Liver (tissue), 8 donors: ENCODE measurements at regions not wholly inside any gene's neighbourhood (a gene's known extent, or its start where the extent isn't known, plus 50 kb on each side); places are given as distances from the start of the nearest gene placed in this dataset.

ENCODE experiments used
- DNase-seq: peaks from one replicate; pipeline ENCODE4 v3.0.0-alpha.2; 2017; ENCODE audit warnings: low spot score
- H3K27ac ChIP-seq, 2 donors: one replicate each; pipeline ENCODE4 v1.7.0; 2013; ENCODE audit warnings: inconsistent platforms in 2 of 2, low read length in 2 of 2, control low read depth in 1 of 2, low read depth in 1 of 2, mild to moderate bottlenecking in 1 of 2
- H3K27me3 ChIP-seq, 4 donors: one replicate each; pipeline versions ENCODE4 v1.6.1 to v1.7.0; 2013; ENCODE audit warnings: low read length in 3 of 4, inconsistent platforms in 1 of 4, mild to moderate bottlenecking in 1 of 4, moderate library complexity in 1 of 4; ENCODE audit not compliant: control insufficient read depth in 4 of 4, insufficient read depth in 4 of 4
- H3K36me3 ChIP-seq, 4 donors: one replicate each; pipeline versions ENCODE4 v1.6.1 to v1.7.0; 2013; ENCODE audit warnings: low read length in 3 of 4, mild to moderate bottlenecking in 3 of 4, low read depth in 1 of 4, moderate library complexity in 1 of 4; ENCODE audit not compliant: control insufficient read depth in 4 of 4, insufficient read depth in 3 of 4
- H3K4me1 ChIP-seq, 4 donors: one replicate each; pipeline versions ENCODE4 v1.6.1 to v1.7.0; 2013; ENCODE audit warnings: low read length in 3 of 4, mild to moderate bottlenecking in 3 of 4, moderate library complexity in 1 of 4; ENCODE audit not compliant: control insufficient read depth in 4 of 4, insufficient read depth in 4 of 4
- H3K4me3 ChIP-seq, 3 donors: one replicate each; pipeline versions ENCODE4 v1.6.1 to v1.7.0; 2013; ENCODE audit warnings: low read length in 3 of 3, control low read depth in 1 of 3, low read depth in 1 of 3, mild to moderate bottlenecking in 1 of 3
- H3K9ac ChIP-seq, 2 donors: one replicate each; pipeline ENCODE4 v1.7.0; 2013; ENCODE audit warnings: low read length in 2 of 2, mild to moderate bottlenecking in 2 of 2, moderate library complexity in 2 of 2, control low read depth in 1 of 2, low read depth in 1 of 2
- H3K9me3 ChIP-seq, 4 donors: one replicate each; pipeline versions ENCODE4 v1.6.1 to v1.7.0; 2013; ENCODE audit warnings: low read length in 3 of 4; ENCODE audit not compliant: control insufficient read depth in 4 of 4
- EGR1 ChIP-seq, 2 donors: IDR thresholded peaks; 2 replicates each; pipeline ENCODE4 v1.6.1; 2016 to 2018; ENCODE audit warnings: antibody characterized with exemption in 2 of 2, low read depth in 2 of 2
- FOXA1 ChIP-seq: IDR thresholded peaks from 2 replicates; pipeline ENCODE4 v1.6.1; 2016; ENCODE audit warnings: antibody characterized with exemption
- FOXA2 ChIP-seq: IDR thresholded peaks from 2 replicates; pipeline ENCODE4 v1.6.1; 2016; ENCODE audit warnings: antibody characterized with exemption
- HNF4G ChIP-seq: IDR thresholded peaks from 2 replicates; pipeline ENCODE4 v1.6.1; 2016; ENCODE audit warnings: antibody characterized with exemption
- JUND ChIP-seq, 2 donors: IDR thresholded peaks; 2 replicates each; pipeline ENCODE4 v1.6.1; 2016; ENCODE audit warnings: antibody characterized with exemption in 2 of 2
- NR2F2 ChIP-seq: IDR thresholded peaks from 2 replicates; pipeline ENCODE4 v1.6.1; 2016; ENCODE audit warnings: antibody characterized with exemption
- SP1 ChIP-seq: IDR thresholded peaks from 2 replicates; pipeline ENCODE4 v1.6.1; 2018; ENCODE audit warnings: antibody characterized with exemption, mild to moderate bottlenecking
- YY1 ChIP-seq: IDR thresholded peaks from 2 replicates; pipeline ENCODE4 v1.6.1; 2016; ENCODE audit warnings: antibody characterized with exemption, mild to moderate bottlenecking
- WGBS: extraction: QIAGEN DNeasy Blood & Tissue Kit; methylation state at CpG from one replicate; pipeline ENCODE4 v1.1.7; 2013; 5-methylcytosine and 5-hydroxymethylcytosine counted together
- TF ChIP-seq, protein P1 (sequence below): IDR thresholded peaks from 2 replicates; pipeline ENCODE4 v1.6.1; 2016; ENCODE audit warnings: antibody characterized with exemption
- TF ChIP-seq, protein P2 (sequence below): IDR thresholded peaks from 2 replicates; pipeline ENCODE4 v1.6.1; 2016; ENCODE audit warnings: antibody characterized with exemption
- TF ChIP-seq, protein P3 (sequence below): IDR thresholded peaks from 2 replicates; pipeline ENCODE4 v1.6.1; 2016; ENCODE audit warnings: antibody characterized with exemption, mild to moderate bottlenecking
- TF ChIP-seq, protein P4 (sequence below): IDR thresholded peaks from 2 replicates; pipeline ENCODE4 v1.6.1; 2016; ENCODE audit warnings: antibody characterized with exemption
- TF ChIP-seq, protein P5 (sequence below): fragments of 150-350 bp; IDR thresholded peaks from 2 replicates; pipeline ENCODE4 v1.5.1; 2017; ENCODE audit warnings: improper control_type of control experiment, low read depth, low read length; ENCODE audit not compliant: missing input control
- donor health status: healthy.
- donor health status: healthy.
- donor health status: healthy.
- donor health status: healthy.
- donor health status: healthy.

DNA sequence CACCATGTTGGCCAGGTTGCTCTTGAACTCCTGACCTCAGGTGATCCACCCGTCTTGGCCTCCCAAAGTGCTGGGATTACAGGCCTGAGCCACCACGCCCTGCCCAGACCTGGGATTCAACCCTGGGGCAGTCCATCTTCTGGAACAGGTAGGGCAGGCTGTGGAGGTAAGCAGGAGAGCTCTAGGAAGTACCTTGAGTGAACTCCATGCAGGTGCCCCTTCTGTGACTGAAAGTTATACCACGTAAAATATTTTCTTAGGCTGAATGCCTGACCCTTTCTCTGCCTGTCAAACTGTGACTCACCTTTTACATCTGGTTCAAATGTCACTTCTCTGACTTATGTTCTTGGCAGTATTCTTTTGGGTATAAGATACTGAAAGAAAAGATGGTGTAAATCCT lies 86.7 kb upstream of the ELAC2 start:
- WGBS: 83% methylated on average over 3 of the region's 3 CpGs
- TF ChIP-seq FOXA2: no peak
- Histone ChIP-seq H3K27ac (no peak overlapping the region), H3K9me3 (no peaks in the 10 kb centered on the region), H3K4me1 (no peaks in the 10 kb centered on the region), H3K36me3 (no peaks in the 10 kb centered on the region), H3K27me3 (peaks cover 0 to 4% (median 0%) of the 10 kb centered on the region in 4 donors), H3K4me3 (no peak overlapping the region), H3K9ac (no peak overlapping the region)
- DNase-seq: no peak

DNA sequence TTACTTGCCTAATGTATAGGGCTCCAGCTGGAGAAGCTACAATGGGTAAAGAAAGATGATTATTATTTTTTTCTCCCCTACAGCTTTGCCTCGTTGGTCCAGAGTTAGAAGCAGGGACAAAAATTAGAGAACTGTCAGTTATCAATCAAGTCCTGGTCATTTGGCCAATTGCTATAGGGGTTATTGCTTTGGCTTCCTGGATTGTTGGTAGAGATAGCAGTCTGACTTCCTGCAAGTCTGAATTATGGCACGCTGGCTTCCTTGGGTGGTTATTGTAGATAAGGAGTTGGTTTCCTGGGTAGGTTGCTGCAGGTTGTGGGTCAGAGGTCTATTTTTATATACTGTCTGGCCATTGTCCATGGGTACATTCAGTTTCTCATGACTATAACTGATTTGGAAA lies 84.7 kb upstream of the ELAC2 start:
- Histone ChIP-seq H3K9me3 (no peaks in the 10 kb centered on the region), H3K27ac (no peak overlapping the region), H3K27me3 (peaks cover 0 to 4% (median 0%) of the 10 kb centered on the region in 4 donors), H3K4me1 (no peaks in the 10 kb centered on the region), H3K4me3 (no peak overlapping the region), H3K9ac (no peak overlapping the region), H3K36me3 (no peaks in the 10 kb centered on the region)
- TF ChIP-seq, protein P1, sequence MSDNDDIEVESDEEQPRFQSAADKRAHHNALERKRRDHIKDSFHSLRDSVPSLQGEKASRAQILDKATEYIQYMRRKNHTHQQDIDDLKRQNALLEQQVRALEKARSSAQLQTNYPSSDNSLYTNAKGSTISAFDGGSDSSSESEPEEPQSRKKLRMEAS: no peak
- no peak for TF ChIP-seq NR2F2
- 48% methylated on average over 2 of the region's 2 CpGs for WGBS
- DNase-seq: no peak

DNA sequence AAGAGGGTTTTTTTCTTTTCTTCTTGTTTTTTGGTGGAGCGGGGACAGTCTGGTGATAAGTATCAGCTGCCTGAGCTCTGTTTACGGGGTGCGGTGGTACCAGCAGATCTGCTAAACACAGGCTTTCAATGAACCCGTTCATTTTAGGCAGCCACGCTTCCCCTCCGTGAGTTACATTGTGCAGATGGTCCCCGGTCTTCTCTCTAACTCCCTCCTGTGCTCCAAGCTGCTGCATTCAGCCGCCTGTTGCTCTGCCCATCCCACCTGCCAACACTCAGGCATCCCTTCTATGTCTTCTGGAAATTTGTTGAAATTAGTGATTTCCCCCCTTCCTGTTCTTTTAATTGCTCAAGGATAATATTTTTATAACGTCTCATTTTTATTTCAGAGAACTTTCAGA lies 82.1 kb upstream of the ELAC2 start:
- WGBS: 81% methylated on average over 9 of the region's 9 CpGs
- Histone ChIP-seq H3K36me3 (no peaks in the 10 kb centered on the region), H3K27ac (no peak overlapping the region), H3K9me3 (no peaks in the 10 kb centered on the region), H3K27me3 (peaks cover 0 to 4% (median 0%) of the 10 kb centered on the region in 4 donors), H3K9ac (no peak overlapping the region), H3K4me3 (no peak overlapping the region), H3K4me1 (no peaks in the 10 kb centered on the region)
- no peak for DNase-seq
- TF ChIP-seq FOXA1 (no peak), HNF4G (no peak), EGR1 (IDR thresholded peaks at IDR 0.05; ENCODE audit: low read depth in 2 of 2) (no peak), YY1 (no peak), FOXA2 (no peak), NR2F2 (no peak), SP1 (no peak), JUND (IDR thresholded peaks at IDR 0.05) (no peak)
- TF ChIP-seq, protein P2, sequence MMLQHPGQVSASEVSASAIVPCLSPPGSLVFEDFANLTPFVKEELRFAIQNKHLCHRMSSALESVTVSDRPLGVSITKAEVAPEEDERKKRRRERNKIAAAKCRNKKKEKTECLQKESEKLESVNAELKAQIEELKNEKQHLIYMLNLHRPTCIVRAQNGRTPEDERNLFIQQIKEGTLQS: no peak
- TF ChIP-seq, protein P3, sequence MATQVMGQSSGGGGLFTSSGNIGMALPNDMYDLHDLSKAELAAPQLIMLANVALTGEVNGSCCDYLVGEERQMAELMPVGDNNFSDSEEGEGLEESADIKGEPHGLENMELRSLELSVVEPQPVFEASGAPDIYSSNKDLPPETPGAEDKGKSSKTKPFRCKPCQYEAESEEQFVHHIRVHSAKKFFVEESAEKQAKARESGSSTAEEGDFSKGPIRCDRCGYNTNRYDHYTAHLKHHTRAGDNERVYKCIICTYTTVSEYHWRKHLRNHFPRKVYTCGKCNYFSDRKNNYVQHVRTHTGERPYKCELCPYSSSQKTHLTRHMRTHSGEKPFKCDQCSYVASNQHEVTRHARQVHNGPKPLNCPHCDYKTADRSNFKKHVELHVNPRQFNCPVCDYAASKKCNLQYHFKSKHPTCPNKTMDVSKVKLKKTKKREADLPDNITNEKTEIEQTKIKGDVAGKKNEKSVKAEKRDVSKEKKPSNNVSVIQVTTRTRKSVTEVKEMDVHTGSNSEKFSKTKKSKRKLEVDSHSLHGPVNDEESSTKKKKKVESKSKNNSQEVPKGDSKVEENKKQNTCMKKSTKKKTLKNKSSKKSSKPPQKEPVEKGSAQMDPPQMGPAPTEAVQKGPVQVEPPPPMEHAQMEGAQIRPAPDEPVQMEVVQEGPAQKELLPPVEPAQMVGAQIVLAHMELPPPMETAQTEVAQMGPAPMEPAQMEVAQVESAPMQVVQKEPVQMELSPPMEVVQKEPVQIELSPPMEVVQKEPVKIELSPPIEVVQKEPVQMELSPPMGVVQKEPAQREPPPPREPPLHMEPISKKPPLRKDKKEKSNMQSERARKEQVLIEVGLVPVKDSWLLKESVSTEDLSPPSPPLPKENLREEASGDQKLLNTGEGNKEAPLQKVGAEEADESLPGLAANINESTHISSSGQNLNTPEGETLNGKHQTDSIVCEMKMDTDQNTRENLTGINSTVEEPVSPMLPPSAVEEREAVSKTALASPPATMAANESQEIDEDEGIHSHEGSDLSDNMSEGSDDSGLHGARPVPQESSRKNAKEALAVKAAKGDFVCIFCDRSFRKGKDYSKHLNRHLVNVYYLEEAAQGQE: no peak
- TF ChIP-seq, protein P4, sequence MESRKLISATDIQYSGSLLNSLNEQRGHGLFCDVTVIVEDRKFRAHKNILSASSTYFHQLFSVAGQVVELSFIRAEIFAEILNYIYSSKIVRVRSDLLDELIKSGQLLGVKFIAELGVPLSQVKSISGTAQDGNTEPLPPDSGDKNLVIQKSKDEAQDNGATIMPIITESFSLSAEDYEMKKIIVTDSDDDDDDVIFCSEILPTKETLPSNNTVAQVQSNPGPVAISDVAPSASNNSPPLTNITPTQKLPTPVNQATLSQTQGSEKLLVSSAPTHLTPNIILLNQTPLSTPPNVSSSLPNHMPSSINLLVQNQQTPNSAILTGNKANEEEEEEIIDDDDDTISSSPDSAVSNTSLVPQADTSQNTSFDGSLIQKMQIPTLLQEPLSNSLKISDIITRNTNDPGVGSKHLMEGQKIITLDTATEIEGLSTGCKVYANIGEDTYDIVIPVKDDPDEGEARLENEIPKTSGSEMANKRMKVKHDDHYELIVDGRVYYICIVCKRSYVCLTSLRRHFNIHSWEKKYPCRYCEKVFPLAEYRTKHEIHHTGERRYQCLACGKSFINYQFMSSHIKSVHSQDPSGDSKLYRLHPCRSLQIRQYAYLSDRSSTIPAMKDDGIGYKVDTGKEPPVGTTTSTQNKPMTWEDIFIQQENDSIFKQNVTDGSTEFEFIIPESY: no peak
- TF ChIP-seq, protein P5, sequence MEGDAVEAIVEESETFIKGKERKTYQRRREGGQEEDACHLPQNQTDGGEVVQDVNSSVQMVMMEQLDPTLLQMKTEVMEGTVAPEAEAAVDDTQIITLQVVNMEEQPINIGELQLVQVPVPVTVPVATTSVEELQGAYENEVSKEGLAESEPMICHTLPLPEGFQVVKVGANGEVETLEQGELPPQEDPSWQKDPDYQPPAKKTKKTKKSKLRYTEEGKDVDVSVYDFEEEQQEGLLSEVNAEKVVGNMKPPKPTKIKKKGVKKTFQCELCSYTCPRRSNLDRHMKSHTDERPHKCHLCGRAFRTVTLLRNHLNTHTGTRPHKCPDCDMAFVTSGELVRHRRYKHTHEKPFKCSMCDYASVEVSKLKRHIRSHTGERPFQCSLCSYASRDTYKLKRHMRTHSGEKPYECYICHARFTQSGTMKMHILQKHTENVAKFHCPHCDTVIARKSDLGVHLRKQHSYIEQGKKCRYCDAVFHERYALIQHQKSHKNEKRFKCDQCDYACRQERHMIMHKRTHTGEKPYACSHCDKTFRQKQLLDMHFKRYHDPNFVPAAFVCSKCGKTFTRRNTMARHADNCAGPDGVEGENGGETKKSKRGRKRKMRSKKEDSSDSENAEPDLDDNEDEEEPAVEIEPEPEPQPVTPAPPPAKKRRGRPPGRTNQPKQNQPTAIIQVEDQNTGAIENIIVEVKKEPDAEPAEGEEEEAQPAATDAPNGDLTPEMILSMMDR: no peak
